ENCODE measurements at regions not wholly inside any gene's neighbourhood (a gene's known extent, or its start where the extent isn't known, plus 50 kb on each side); places are given as distances from the start of the nearest gene placed in this dataset.

- DNase-seq (ENCODE audit: low spot score) = no peak
- Histone ChIP-seq H3K4me3 (no peak overlapping the region), H3K27ac (no peak overlapping the region)
- TF ChIP-seq CTCF (IDR thresholded peaks at IDR 0.05) = no peak
Measured at GRCh38 chr15:47534673-47535072, 182.6 kb upstream of the SEMA6D start.

GRCh38 chr15:47541562-47541961, 175.7 kb upstream of the SEMA6D start:
- Histone ChIP-seq H3K4me3 (no peak overlapping the region), H3K27ac (no peak overlapping the region)
- TF ChIP-seq CTCF (IDR thresholded peaks at IDR 0.05) = no peak
- DNase-seq (ENCODE audit: low spot score) = no peak

- no peak for DNase-seq (ENCODE audit: low spot score)
- Histone ChIP-seq H3K4me3 (no peak overlapping the region), H3K27ac (no peak overlapping the region)
- TF ChIP-seq CTCF (IDR thresholded peaks at IDR 0.05) = no peak
Measured at GRCh38 chr15:47542312-47542989, 174.9 kb upstream of the SEMA6D start.

GRCh38 chr15:47548231-47548630, 169.1 kb upstream of the SEMA6D start:
- Histone ChIP-seq H3K4me3 (no peak overlapping the region), H3K27ac (no peak overlapping the region)
- no peak for TF ChIP-seq CTCF (IDR thresholded peaks at IDR 0.05)
- no peak for DNase-seq (ENCODE audit: low spot score)

- no peak for DNase-seq (ENCODE audit: low spot score)
- Histone ChIP-seq H3K27ac (no peak overlapping the region), H3K4me3 (no peak overlapping the region)
- no peak for TF ChIP-seq CTCF (IDR thresholded peaks at IDR 0.05)
Measured at GRCh38 chr15:47548986-47549385, 168.3 kb upstream of the SEMA6D start.

GRCh38 chr15:47551079-47551478, 166.2 kb upstream of the SEMA6D start:
- Histone ChIP-seq H3K4me3 (no peak overlapping the region), H3K27ac (no peak overlapping the region)
- no peak for DNase-seq (ENCODE audit: low spot score)
- TF ChIP-seq CTCF (IDR thresholded peaks at IDR 0.05) = no peak

GRCh38 chr15:47551546-47551945, 165.8 kb upstream of the SEMA6D start:
- H3K4me3 ChIP-seq = no peak overlapping the region
- no peak for TF ChIP-seq CTCF (IDR thresholded peaks at IDR 0.05)
- H3K27ac ChIP-seq = no peak overlapping the region
- DNase-seq (ENCODE audit: low spot score) = no peak

Measured in coronary artery (tissue), 2 donors.